Heart right ventricle (tissue), 16 donors: ENCODE measurements at regions not wholly inside any gene's neighbourhood (a gene's known extent, or its start where the extent isn't known, plus 50 kb on each side); places are given as distances from the start of the nearest gene placed in this dataset.

Source experiments
- ATAC-seq, 8 donors: fragments of 200-7000 bp; cut with Tn5 transposase; one replicate each; pipeline ENCODE4 v1.9.1; 2020; ENCODE audit warnings: mild to moderate bottlenecking in 8 of 8, moderate library complexity in 8 of 8, moderate number of reproducible peaks in 1 of 8
- DNase-seq, 2 donors: peaks; one replicate each; pipeline ENCODE4 v3.0.0-alpha.2; 2020
- H3K27ac ChIP-seq, 10 donors: fragments of 200-600 bp; sonication (generic) in 2 of 10; one replicate each; pipeline versions ENCODE4 v1.5.0 to v1.8.0; 2020 to 2022; ENCODE audit warnings: mild to moderate bottlenecking in 3 of 10
- H3K27me3 ChIP-seq, 7 donors: fragments of 200-600 bp; one replicate each; pipeline ENCODE4 v1.8.0; 2021 to 2022; ENCODE audit warnings: mild to moderate bottlenecking in 2 of 7
- H3K36me3 ChIP-seq, 9 donors: fragments of 200-600 bp; sonication (generic) in 1 of 9; one replicate each; pipeline versions ENCODE4 v1.5.0 to v1.8.0; 2020 to 2022; ENCODE audit warnings: mild to moderate bottlenecking in 2 of 9
- H3K4me1 ChIP-seq, 9 donors: fragments of 200-600 bp; sonication (generic) in 1 of 9; one replicate each; pipeline versions ENCODE4 v1.5.0 to v1.8.0; 2020 to 2022; ENCODE audit warnings: mild to moderate bottlenecking in 4 of 9
- H3K4me3 ChIP-seq, 10 donors: fragments of 200-600 bp; sonication (generic) in 2 of 10; one replicate each; pipeline versions ENCODE4 v1.5.0 to v1.8.0; 2020 to 2022; ENCODE audit warnings: mild to moderate bottlenecking in 7 of 10, moderate library complexity in 2 of 10
- H3K9me3 ChIP-seq, 11 donors: fragments of 200-600 bp in 10 of 11; sonication (generic) in 2 of 11; one replicate each; pipeline versions ENCODE4 v1.5.0 to v1.8.0; 2013 to 2022; ENCODE audit warnings: mild to moderate bottlenecking in 2 of 11, control low read depth in 1 of 11, moderate library complexity in 1 of 11
- CTCF ChIP-seq, 9 donors: fragments of 200-600 bp; sonication (generic) in 2 of 9; IDR thresholded peaks; one replicate each; pipeline versions ENCODE4 v1.5.0 to v1.8.0; 2021 to 2022; ENCODE audit warnings: antibody characterized with exemption in 9 of 9, mild to moderate bottlenecking in 5 of 9, moderate library complexity in 1 of 9
- WGBS, 2 donors: extraction: QIAGEN DNeasy Blood & Tissue Kit; methylation state at CpG; one replicate each; pipeline ENCODE4 v1.1.7; 2013; ENCODE audit warnings: inconsistent platforms in 1 of 2; 5-methylcytosine and 5-hydroxymethylcytosine counted together
- intact Hi-C, 10 donors: fragments of 100-400 bp; cut with DNase I; formaldehyde crosslinking; loops; one replicate each; pipeline versions ENCODE4 v1.11.1 to v1.14.2; 2022
- donor health status: Arrhythmogenic right ventricular cardiomyopathy.
- donor health status: ischemic (EF 13 %, LVEDD 7.1; RV severe dilation, severe dysfunction).
- donor health status: healthy with polysubstance abuse.
- donor health status: DM: no; HTN: yes; CAD: no.
- donor health status: DM: no; HTN: no; CAD: no.
- donor health status: ischemic (EF 25% LVEDD 6.9; RV normal size, moderate dysfunction).
- donor health status: ischemic (EF 25% LVEDD 5.7; RV mildly dilated, moderate dysfunction).
- donor health status: healthy.
- donor health status: DM: yes; HTN: yes; CAD: no.
- donor health status: Ischemic cardiomyopathy.
- donor health status: ischemic (EF 35%, LVEDD 5.7; RV mildly dilated, moderate dysfunction).
- donor health status: nonischemic (EF 11% LVEDD 7.7; RV severe dilation, severe dysfunction).
- donor health status: DM: yes; HTN: yes; CAD: no.
- donor health status: PGD.
- donor health status: ischemic (EF 29% LVEDD 5.4; RV normal size, mild dysfunction).
- donor health status: nonischemic (EF 23%, LVEDD 6.1; RV moderate dilation, normal function).

DNA sequence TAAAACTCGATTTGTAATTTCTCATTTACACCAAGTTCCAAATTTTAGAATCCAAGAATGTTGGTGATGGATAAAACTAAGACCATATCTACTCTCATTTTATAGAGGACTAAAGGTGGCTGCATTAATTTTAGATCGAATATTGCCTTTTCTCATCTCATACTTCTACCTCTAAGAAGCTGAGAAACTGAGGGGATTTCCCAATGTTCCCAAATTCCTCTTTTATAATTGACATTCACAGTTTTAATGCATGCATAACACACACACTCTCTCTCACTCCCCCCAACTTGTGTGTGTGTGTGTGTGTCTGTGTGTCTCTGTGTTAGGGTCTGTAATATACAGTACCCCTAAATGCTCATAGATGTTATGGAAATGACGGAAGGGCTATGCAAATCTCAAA lies 328.8 kb upstream of the SLC14A2 start:
- DNase-seq (no peak), ATAC-seq (no peak)
- Histone ChIP-seq H3K4me1 (no peaks in the 10 kb centered on the region), H3K9me3 (no peaks in the 10 kb centered on the region), H3K27me3 (peaks cover 0 to 5% (median 0%) of the 10 kb centered on the region in 7 donors), H3K27ac (no peak overlapping the region), H3K36me3 (no peaks in the 10 kb centered on the region), H3K4me3 (no peak overlapping the region)
- WGBS, 2 donors: 82 to 85% methylated on average over 3 of the region's 3 CpGs
- TF ChIP-seq CTCF (IDR thresholded peaks at IDR 0.05): no peak
- intact Hi-C loops: no loop called here

GRCh38 chr18:45287531-45287930 lies 327.7 kb upstream of the SLC14A2 start:
- WGBS, 2 donors: 40 to 42% methylated on average over 9 of the region's 9 CpGs
- peak in 1 of 8 donors; percentile 42 for ATAC-seq
- intact Hi-C loops: no loop called here
- DNase-seq: peak; percentile 7 to 28
- no peaks in the 10 kb centered on the region for H3K36me3 ChIP-seq
- H3K27me3 ChIP-seq: peaks cover 0 to 7% (median 0%) of the 10 kb centered on the region in 7 donors
- no peaks in the 10 kb centered on the region for H3K9me3 ChIP-seq
- no peak overlapping the region for H3K27ac ChIP-seq
- TF ChIP-seq CTCF (IDR thresholded peaks at IDR 0.05): no peak
- no peak overlapping the region for H3K4me3 ChIP-seq
- no peaks in the 10 kb centered on the region for H3K4me1 ChIP-seq

DNA sequence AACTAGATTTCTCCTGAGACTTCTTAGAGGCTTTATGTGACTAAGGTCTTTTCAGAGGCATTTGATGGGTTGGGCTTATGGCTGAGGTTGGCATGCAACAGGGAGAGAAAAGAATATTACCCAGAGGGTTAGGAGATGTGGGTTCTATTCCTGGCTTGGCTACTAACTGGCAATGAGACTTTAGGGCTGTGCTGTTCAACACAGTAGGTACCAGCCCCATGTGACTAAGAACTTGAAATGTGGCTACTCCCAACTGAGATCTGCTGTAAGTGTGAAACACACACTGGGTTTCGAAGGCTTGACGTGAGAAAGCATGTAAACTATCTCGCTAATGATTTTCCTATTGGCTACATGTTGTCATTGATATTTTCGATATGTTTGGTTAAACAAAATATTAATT lies 324.9 kb upstream of the SLC14A2 start:
- H3K9me3 ChIP-seq: no peaks in the 10 kb centered on the region
- WGBS, 2 donors: 94% methylated on average over 4 of the region's 4 CpGs
- no peaks in the 10 kb centered on the region for H3K36me3 ChIP-seq
- no peaks in the 10 kb centered on the region for H3K4me1 ChIP-seq
- ATAC-seq (no peak), DNase-seq (no peak)
- TF ChIP-seq CTCF (IDR thresholded peaks at IDR 0.05): no peak
- no peak overlapping the region for H3K27ac ChIP-seq
- no peak overlapping the region for H3K4me3 ChIP-seq
- intact Hi-C loops: no loop called here
- H3K27me3 ChIP-seq: peaks cover 0 to 7% (median 0%) of the 10 kb centered on the region in 7 donors

GRCh38 chr18:45291621-45292615 lies 323.4 kb upstream of the SLC14A2 start:
- no peak overlapping the region for H3K4me3 ChIP-seq
- ATAC-seq (no peak), DNase-seq (no peak)
- no peaks in the 10 kb centered on the region for H3K36me3 ChIP-seq
- no peak for TF ChIP-seq CTCF (IDR thresholded peaks at IDR 0.05)
- H3K9me3 ChIP-seq: no peaks in the 10 kb centered on the region
- H3K27ac ChIP-seq: no peak overlapping the region
- H3K27me3 ChIP-seq: peaks cover 0 to 7% (median 0%) of the 10 kb centered on the region in 7 donors
- intact Hi-C loops: no loop called here
- H3K4me1 ChIP-seq: no peaks in the 10 kb centered on the region
- 71 to 81% methylated on average over 17 of the region's 17 CpGs for WGBS, 2 donors
